H1 (cell line): ENCODE measurements at regions not wholly inside any gene's neighbourhood (a gene's known extent, or its start where the extent isn't known, plus 50 kb on each side); places are given as distances from the start of the nearest gene placed in this dataset.

Experiments
- CTCF ChIA-PET: fragments of 300-600 bp; sonication (Branson Sonifier 250); formaldehyde crosslinking; loops from one replicate; lab custom pipeline; 2021; ENCODE audit not compliant: partially characterized antibody; lab: Charles Lee
- POLR2A ChIA-PET: fragments of 300-600 bp; sonication (Branson Sonifier 250); formaldehyde crosslinking; loops from one replicate; lab custom pipeline; 2021; ENCODE audit warnings: inconsistent platforms; ENCODE audit not compliant: partially characterized antibody; lab: Charles Lee
- DNase-seq, 2 experiments: peaks; one replicate each; pipeline versions ENCODE4 v3.0.0 to v3.0.0-alpha.2; 2010 to 2022; ENCODE audit warnings: low spot score in 2 of 2, low read depth in 1 of 2, mixed read lengths in 1 of 2
- FAIRE-seq: peaks from 2 replicates; lab custom pipeline; 2011; peaks lifted over from hg19 to GRCh38; lab: Jason Lieb, UNC
- H2AFZ ChIP-seq: 2 replicates; pipeline ENCODE4 v1.8.1; 2012; ENCODE audit warnings: low read length, inconsistent platforms
- H2AK5ac ChIP-seq: 2 replicates; pipeline ENCODE4 v1.6.1; 2013; ENCODE audit warnings: low read depth, low read length
- H2BK120ac ChIP-seq: replicated peaks from 2 replicates; pipeline ENCODE3; 2013; ENCODE audit warnings: low read depth, low read length, inconsistent platforms
- H2BK12ac ChIP-seq: 2 replicates; pipeline ENCODE4 v1.6.1; 2013; ENCODE audit warnings: low read depth, low read length
- H2BK15ac ChIP-seq: 2 replicates; pipeline ENCODE4 v1.6.1; 2013; ENCODE audit warnings: low read length
- H2BK20ac ChIP-seq: 2 replicates; pipeline ENCODE4 v1.6.1; 2013; ENCODE audit warnings: low read length
- H2BK5ac ChIP-seq: 2 replicates; pipeline ENCODE4 v1.6.1; 2013; ENCODE audit warnings: low read depth, low read length
- H3K14ac ChIP-seq: 2 replicates; pipeline ENCODE4 v1.6.1; 2013; ENCODE audit warnings: inconsistent platforms; ENCODE audit not compliant: insufficient read length
- H3K18ac ChIP-seq: 2 replicates; pipeline ENCODE4 v1.6.1; 2013; ENCODE audit warnings: low read length; ENCODE audit errors: extremely low read depth
- H3K23ac ChIP-seq: 2 replicates; pipeline ENCODE4 v1.6.1; 2013; ENCODE audit warnings: inconsistent platforms; ENCODE audit not compliant: insufficient read length
- H3K23me2 ChIP-seq: 2 replicates; pipeline ENCODE4 v1.6.1; 2013; ENCODE audit warnings: low read depth, low read length
- H3K27ac ChIP-seq: 2 replicates; pipeline ENCODE4 v1.6.1; 2011; ENCODE audit warnings: low read depth, low read length, inconsistent platforms
- H3K27me3 ChIP-seq, 4 experiments: replicated peaks in 1 of 4; 1 replicate in 1 of 4; 2 replicates in 3 of 4; pipeline versions ENCODE4 v1.6.1 to v1.8.1; 2011 to 2013; ENCODE audit warnings: low read length in 3 of 4, mild to moderate bottlenecking in 3 of 4, inconsistent platforms in 2 of 4, mixed read lengths in 2 of 4, moderate library complexity in 1 of 4; ENCODE audit not compliant: control insufficient read depth in 3 of 4, insufficient read depth in 3 of 4; ENCODE audit errors: extremely low read depth in 1 of 4
- H3K36me3 ChIP-seq, 4 experiments: 2 replicates each; pipeline versions ENCODE4 v1.6.1 to v1.8.1; 2011 to 2013; ENCODE audit warnings: mild to moderate bottlenecking in 4 of 4, low read length in 3 of 4, moderate library complexity in 2 of 4, control low read depth in 1 of 4, inconsistent platforms in 1 of 4; ENCODE audit not compliant: insufficient read depth in 4 of 4, control insufficient read depth in 2 of 4
- H3K4ac ChIP-seq: replicated peaks from 2 replicates; pipeline ENCODE3; 2013; ENCODE audit warnings: low read length, low read depth, mixed read lengths, inconsistent platforms; ENCODE audit not compliant: insufficient read length
- H3K4me1 ChIP-seq, 4 experiments: replicated peaks in 1 of 4; 1 replicate in 1 of 4; 2 replicates in 3 of 4; pipeline versions ENCODE4 v1.6.1 to v1.8.1; 2011 to 2013; ENCODE audit warnings: low read length in 3 of 4, inconsistent platforms in 2 of 4, mixed read lengths in 1 of 4; ENCODE audit not compliant: insufficient read depth in 4 of 4, control insufficient read depth in 3 of 4
- H3K4me2 ChIP-seq, 2 experiments: 2 replicates each; pipeline versions ENCODE4 v1.6.1 to v1.8.1; 2011 to 2013; ENCODE audit warnings: low read depth in 2 of 2, low read length in 2 of 2, control low read depth in 1 of 2, inconsistent platforms in 1 of 2, mild to moderate bottlenecking in 1 of 2; ENCODE audit not compliant: insufficient read depth in 1 of 2
- H3K4me3 ChIP-seq, 4 experiments: fragments of 200-600, 300-600 bp in 1 of 4; sonication (generic), shearing (Covaris generic), sonication (Bioruptor Twin) in 1 of 4; 2 replicates each; pipeline versions ENCODE4 v1.5.1 to v1.8.1; 2011 to 2016; ENCODE audit warnings: low read length in 4 of 4, low read depth in 3 of 4, control low read depth in 2 of 4, inconsistent platforms in 2 of 4, mild to moderate bottlenecking in 2 of 4, mixed read lengths in 1 of 4, moderate library complexity in 1 of 4; ENCODE audit not compliant: insufficient read depth in 2 of 4; ENCODE audit errors: extremely low read depth in 1 of 4
- H3K56ac ChIP-seq: replicated peaks from 2 replicates; pipeline ENCODE3; 2013; ENCODE audit warnings: low read depth, mild to moderate bottlenecking, mixed read lengths, low read length, inconsistent platforms; ENCODE audit not compliant: insufficient read length
- H3K79me1 ChIP-seq: 2 replicates; pipeline ENCODE4 v1.6.1; 2013; ENCODE audit warnings: low read depth, low read length, control low read depth
- H3K79me2 ChIP-seq, 2 experiments: 2 replicates each; pipeline versions ENCODE4 v1.6.1 to v1.8.1; 2012 to 2013; ENCODE audit warnings: low read length in 2 of 2, mild to moderate bottlenecking in 2 of 2, inconsistent platforms in 1 of 2; ENCODE audit not compliant: insufficient read depth in 2 of 2, control insufficient read depth in 1 of 2
- H3K9ac ChIP-seq, 4 experiments: replicated peaks in 1 of 4; 1 replicate in 1 of 4; 2 replicates in 3 of 4; pipeline versions ENCODE4 v1.6.1 to v1.8.1; 2011 to 2013; ENCODE audit warnings: low read depth in 3 of 4, low read length in 3 of 4, control low read depth in 2 of 4, mild to moderate bottlenecking in 2 of 4, moderate library complexity in 2 of 4, inconsistent platforms in 1 of 4; ENCODE audit errors: extremely low read depth in 1 of 4
- H3K9me3 ChIP-seq, 2 experiments: 2 replicates each; pipeline versions ENCODE4 v1.6.1 to v1.8.1; 2012 to 2013; ENCODE audit warnings: mild to moderate bottlenecking in 2 of 2, moderate library complexity in 2 of 2, control low read depth in 1 of 2, inconsistent platforms in 1 of 2, low read depth in 1 of 2, low read length in 1 of 2, mixed read lengths in 1 of 2; ENCODE audit not compliant: insufficient read depth in 2 of 2
- H4K20me1 ChIP-seq, 2 experiments: replicated peaks in 1 of 2; 2 replicates each; pipeline versions ENCODE3 to v1.8.1; 2011 to 2013; ENCODE audit warnings: inconsistent platforms in 2 of 2, low read length in 2 of 2, mild to moderate bottlenecking in 1 of 2; ENCODE audit not compliant: insufficient read depth in 2 of 2, control insufficient read depth in 1 of 2
- H4K5ac ChIP-seq: 2 replicates; pipeline ENCODE4 v1.6.1; 2013; ENCODE audit warnings: low read length, low read depth, mixed read lengths, inconsistent platforms; ENCODE audit not compliant: insufficient read length
- H4K8ac ChIP-seq: 2 replicates; pipeline ENCODE4 v1.8.0; 2013; ENCODE audit warnings: mild to moderate bottlenecking, moderate library complexity, low read length, inconsistent platforms; ENCODE audit not compliant: insufficient read depth; ENCODE audit errors: extremely low read depth
- H4K91ac ChIP-seq: replicated peaks from 2 replicates; pipeline ENCODE3; 2013; ENCODE audit warnings: low read length, mixed read lengths, inconsistent platforms; ENCODE audit not compliant: insufficient read length
- CHD2 ChIP-seq: IDR thresholded peaks from 2 replicates; pipeline ENCODE4 v1.6.1; 2012; ENCODE audit warnings: low read length, improper control_type of control experiment
- WGBS, 2 experiments: shearing (Covaris generic) in 1 of 2; methylation state at CpG; one replicate each; pipeline versions ENCODE4 v1.1.6 to v1.1.7; 2013 to 2015; ENCODE audit warnings: low lambda C conversion rate in 2 of 2, mixed read lengths in 2 of 2, inconsistent platforms in 1 of 2, low coverage in 1 of 2, missing lambda C conversion rate in 1 of 2; ENCODE audit not compliant: insufficient replicate concordance in 2 of 2, insufficient coverage in 1 of 2, insufficient read length in 1 of 2; ENCODE audit errors: extremely low coverage in 1 of 2, missing lambda C conversion rate in 1 of 2; 5-methylcytosine and 5-hydroxymethylcytosine counted together

- no peak overlapping the region for H2BK15ac ChIP-seq
- H3K4ac ChIP-seq = no peak overlapping the region
- POLR2A ChIA-PET = no interaction called here
- H2BK20ac ChIP-seq = no peak overlapping the region
- no peak overlapping the region for H2BK12ac ChIP-seq
- no peak overlapping the region for H2BK120ac ChIP-seq
- H4K8ac ChIP-seq = no peak overlapping the region
- H4K20me1 ChIP-seq = no peaks in the 10 kb centered on the region
- no peaks in the 10 kb centered on the region for H3K27me3 ChIP-seq
- 88% methylated on average over 4 of the region's 4 CpGs; no CpG with 5 or more reads in 1 of the 2 experiments for WGBS, 2 experiments
- H4K5ac ChIP-seq = no peak overlapping the region
- no peak for DNase-seq
- H3K9me3 ChIP-seq = no peaks in the 10 kb centered on the region
- CTCF ChIA-PET = no interaction called here
- H3K4me3 ChIP-seq = no peak overlapping the region
- no peak overlapping the region for H2BK5ac ChIP-seq
- H3K23ac ChIP-seq = no peak overlapping the region
- H3K23me2 ChIP-seq = no peaks in the 10 kb centered on the region
- no peaks in the 10 kb centered on the region for H3K79me1 ChIP-seq
- H3K4me2 ChIP-seq = no peak overlapping the region
- H3K4me1 ChIP-seq = no peaks in the 10 kb centered on the region
- no peak overlapping the region for H4K91ac ChIP-seq
- H3K9ac ChIP-seq = no peak overlapping the region
- no peaks in the 10 kb centered on the region for H3K79me2 ChIP-seq
- no peak overlapping the region for H2AFZ ChIP-seq
- H2AK5ac ChIP-seq = no peak overlapping the region
- no peak overlapping the region for H3K18ac ChIP-seq
- no peak overlapping the region for H3K14ac ChIP-seq
- H3K27ac ChIP-seq = no peak overlapping the region
- FAIRE-seq = no peak
- no peak overlapping the region for H3K56ac ChIP-seq
- no peaks in the 10 kb centered on the region for H3K36me3 ChIP-seq
- TF ChIP-seq CHD2 = no peak
Observed at GRCh38 chr13:80006940-80007339, 334.0 kb downstream of the SPRY2 start.
